NB4 (cell line): ENCODE measurements at regions not wholly inside any gene's neighbourhood (a gene's known extent, or its start where the extent isn't known, plus 50 kb on each side); places are given as distances from the start of the nearest gene placed in this dataset.

Experiments
- POLR2A ChIP-seq: IDR thresholded peaks from 2 replicates; pipeline ENCODE4 v1.6.1; 2011; ENCODE audit warnings: mild to moderate bottlenecking; ENCODE audit not compliant: insufficient read length; ENCODE audit errors: extremely low read depth
- TF ChIP-seq, protein P1 (sequence below): IDR thresholded peaks from one replicate; pipeline ENCODE4 v1.5.1; 2012; ENCODE audit warnings: low read depth, low read length

GRCh38 chr3:102215166-102215565 lies 219.6 kb upstream of the ZPLD1 start:
- TF ChIP-seq, protein P1, sequence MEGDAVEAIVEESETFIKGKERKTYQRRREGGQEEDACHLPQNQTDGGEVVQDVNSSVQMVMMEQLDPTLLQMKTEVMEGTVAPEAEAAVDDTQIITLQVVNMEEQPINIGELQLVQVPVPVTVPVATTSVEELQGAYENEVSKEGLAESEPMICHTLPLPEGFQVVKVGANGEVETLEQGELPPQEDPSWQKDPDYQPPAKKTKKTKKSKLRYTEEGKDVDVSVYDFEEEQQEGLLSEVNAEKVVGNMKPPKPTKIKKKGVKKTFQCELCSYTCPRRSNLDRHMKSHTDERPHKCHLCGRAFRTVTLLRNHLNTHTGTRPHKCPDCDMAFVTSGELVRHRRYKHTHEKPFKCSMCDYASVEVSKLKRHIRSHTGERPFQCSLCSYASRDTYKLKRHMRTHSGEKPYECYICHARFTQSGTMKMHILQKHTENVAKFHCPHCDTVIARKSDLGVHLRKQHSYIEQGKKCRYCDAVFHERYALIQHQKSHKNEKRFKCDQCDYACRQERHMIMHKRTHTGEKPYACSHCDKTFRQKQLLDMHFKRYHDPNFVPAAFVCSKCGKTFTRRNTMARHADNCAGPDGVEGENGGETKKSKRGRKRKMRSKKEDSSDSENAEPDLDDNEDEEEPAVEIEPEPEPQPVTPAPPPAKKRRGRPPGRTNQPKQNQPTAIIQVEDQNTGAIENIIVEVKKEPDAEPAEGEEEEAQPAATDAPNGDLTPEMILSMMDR = no peak
- no peak for TF ChIP-seq POLR2A
